ENCODE measurements at regions not wholly inside any gene's neighbourhood (a gene's known extent, or its start where the extent isn't known, plus 50 kb on each side); places are given as distances from the start of the nearest gene placed in this dataset.
"Not testable (repeated sequence)": the region's sequence is repeated elsewhere in the genome, so short reads cannot be mapped to it uniquely, and the experiment has no call there.

DNA sequence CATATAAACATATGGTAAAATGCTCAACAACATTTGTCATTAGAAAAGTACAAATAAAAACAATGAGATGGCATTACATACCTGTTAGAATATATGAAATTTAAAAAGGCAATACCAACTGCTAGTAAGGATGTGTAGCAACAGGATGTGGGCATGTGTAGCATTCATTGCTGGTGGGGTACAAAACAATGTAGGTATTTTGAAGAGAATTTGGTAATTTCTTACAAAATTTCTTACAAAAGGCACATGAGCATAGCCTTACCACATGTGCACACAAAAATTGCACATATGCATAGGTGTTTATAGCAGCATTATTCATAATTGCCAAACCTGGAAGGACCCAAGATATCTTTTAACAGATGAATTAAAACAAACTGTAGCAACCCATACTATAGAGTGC lies 1355.1 kb upstream of the CITED2 start:
- Mint-ChIP-seq H3K9me3 (ENCODE audit: low read depth) (no peaks in the 10 kb centered on the region), H3K36me3 (no peaks in the 10 kb centered on the region), H3K27me3 (no peaks in the 10 kb centered on the region), H3K27ac (no peak overlapping the region), H3K4me1 (ENCODE audit: low read depth) (no peaks in the 10 kb centered on the region), H3K4me3 (no peak overlapping the region)

DNA sequence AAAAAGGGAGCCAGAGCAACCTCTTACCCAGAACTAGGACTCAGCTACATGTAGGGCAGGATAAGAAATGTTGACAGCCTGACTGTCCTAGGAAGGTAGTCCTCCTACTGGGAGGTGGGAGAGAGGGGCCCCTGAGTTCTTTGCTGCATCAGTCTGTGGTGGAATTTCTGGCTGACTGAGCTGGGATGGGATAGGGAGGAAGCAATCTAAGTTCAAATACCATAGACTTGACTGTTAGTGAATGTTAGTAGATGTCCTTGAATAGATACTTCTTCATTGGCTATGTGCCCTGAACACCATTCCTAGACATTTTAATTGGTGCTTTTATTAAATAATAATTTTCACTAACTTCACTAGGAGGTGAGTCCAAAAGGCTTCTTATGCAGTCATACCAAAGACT lies 1343.6 kb upstream of the CITED2 start:
- Mint-ChIP-seq H3K4me3 (no peak overlapping the region), H3K36me3 (no peaks in the 10 kb centered on the region), H3K27me3 (no peaks in the 10 kb centered on the region), H3K9me3 (ENCODE audit: low read depth) (peaks cover 10% of the 10 kb centered on the region), H3K27ac (no peak overlapping the region), H3K4me1 (ENCODE audit: low read depth) (no peaks in the 10 kb centered on the region)

DNA sequence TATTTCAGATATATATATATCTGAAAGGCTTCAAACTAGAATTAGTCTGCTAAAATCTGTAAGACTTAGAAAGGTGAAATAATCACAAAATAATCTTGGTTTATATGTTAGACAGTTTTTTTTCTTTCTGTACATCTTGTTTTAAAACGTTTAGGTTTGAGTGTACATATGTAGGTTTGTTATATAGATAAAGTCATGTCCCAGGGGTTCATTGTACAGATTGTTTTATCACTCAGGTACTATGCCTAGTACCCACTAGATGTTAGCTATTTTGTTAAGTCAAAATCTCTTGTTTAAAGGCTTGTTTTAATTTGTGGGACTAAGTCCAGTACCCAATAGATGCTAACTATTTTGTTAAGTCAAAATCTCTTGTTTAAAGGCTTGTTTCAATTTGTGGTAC lies 1339.0 kb upstream of the CITED2 start:
- Mint-ChIP-seq H3K9me3 (ENCODE audit: low read depth) (peaks cover 10% of the 10 kb centered on the region), H3K27me3 (no peaks in the 10 kb centered on the region), H3K4me3 (no peak overlapping the region), H3K36me3 (no peaks in the 10 kb centered on the region), H3K4me1 (ENCODE audit: low read depth) (no peaks in the 10 kb centered on the region), H3K27ac (no peak overlapping the region)

DNA sequence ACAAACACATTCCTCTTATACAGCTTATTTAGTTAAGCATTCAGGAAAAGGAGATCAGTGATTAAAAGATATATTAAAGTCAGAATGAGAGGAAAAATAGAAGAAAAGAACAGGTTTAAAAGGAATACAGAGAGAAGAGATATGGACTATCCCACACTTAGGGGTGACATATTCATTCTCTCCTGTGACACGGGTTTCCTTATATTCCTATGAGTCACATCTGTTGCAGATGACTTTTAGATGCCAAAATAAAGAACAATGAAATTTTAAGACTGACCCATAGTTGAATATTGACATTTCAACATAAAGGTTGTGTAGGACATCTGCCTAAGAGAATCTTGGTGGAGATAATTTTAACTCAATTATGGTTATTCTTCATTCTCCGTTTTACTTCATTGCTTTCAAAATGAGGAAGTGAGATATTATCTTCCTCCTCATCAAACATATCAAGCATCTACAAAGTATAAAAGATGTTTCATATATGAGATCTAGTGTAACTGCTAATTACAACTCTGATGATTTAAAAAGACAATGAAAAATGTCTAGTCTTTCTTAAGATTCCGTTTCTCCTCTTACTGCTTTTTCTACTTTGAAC lies 1336.7 kb upstream of the CITED2 start:
- H3K9me3 Mint-ChIP-seq (ENCODE audit: low read depth): peaks cover 5% of the 10 kb centered on the region
- H3K4me1 Mint-ChIP-seq (ENCODE audit: low read depth): no peaks in the 10 kb centered on the region
- no peak overlapping the region for H3K27ac Mint-ChIP-seq
- H3K4me3 Mint-ChIP-seq: no peak overlapping the region
- no peaks in the 10 kb centered on the region for H3K27me3 Mint-ChIP-seq
- H3K36me3 Mint-ChIP-seq: no peaks in the 10 kb centered on the region

DNA sequence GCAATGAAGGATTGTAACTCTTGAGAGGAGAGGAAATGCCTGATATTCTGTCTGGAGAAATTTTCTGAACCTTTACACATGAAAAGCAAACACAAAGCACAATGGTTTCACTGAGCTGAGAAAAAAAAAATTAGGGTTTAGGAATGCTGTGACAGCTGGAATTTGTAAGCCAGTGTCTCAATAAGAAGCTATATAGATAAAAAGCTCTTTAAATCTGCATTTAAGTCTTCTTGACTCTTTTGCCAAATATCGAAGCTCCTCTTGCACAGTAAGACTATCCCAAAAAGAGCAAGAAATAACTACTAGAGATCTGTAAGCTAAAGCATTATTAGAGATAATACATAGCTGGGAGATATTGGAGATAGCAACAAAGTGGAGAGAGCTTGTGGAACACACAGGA lies 1334.0 kb upstream of the CITED2 start:
- Mint-ChIP-seq H3K36me3 (no peaks in the 10 kb centered on the region), H3K27me3 (no peaks in the 10 kb centered on the region), H3K4me1 (ENCODE audit: low read depth) (no peaks in the 10 kb centered on the region), H3K9me3 (ENCODE audit: low read depth) (no peaks in the 10 kb centered on the region), H3K27ac (no peak overlapping the region), H3K4me3 (no peak overlapping the region)

DNA sequence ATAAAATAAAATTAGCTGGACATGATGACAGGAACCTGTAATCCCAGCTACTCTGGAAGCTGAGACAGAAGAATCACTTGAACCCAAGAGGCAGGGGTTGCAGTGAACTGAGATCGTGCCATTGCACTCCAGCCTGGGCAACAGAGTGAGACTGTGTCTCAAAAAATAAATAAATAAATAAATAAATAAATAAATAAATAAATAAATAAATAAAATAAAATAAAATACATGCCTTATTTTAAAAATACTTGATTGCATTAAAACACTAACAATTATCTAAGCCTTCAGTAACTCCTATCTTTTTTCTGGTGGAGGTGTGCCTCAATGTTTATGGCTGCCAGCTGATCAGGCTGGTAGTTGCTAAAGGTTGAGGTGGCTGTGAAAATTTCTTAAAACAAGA lies 1329.6 kb upstream of the CITED2 start:
- H3K4me1 Mint-ChIP-seq (ENCODE audit: low read depth); H3K27ac Mint-ChIP-seq; H3K4me3 Mint-ChIP-seq; H3K36me3 Mint-ChIP-seq; H3K9me3 Mint-ChIP-seq (ENCODE audit: low read depth); H3K27me3 Mint-ChIP-seq: not testable (repeated sequence)

DNA sequence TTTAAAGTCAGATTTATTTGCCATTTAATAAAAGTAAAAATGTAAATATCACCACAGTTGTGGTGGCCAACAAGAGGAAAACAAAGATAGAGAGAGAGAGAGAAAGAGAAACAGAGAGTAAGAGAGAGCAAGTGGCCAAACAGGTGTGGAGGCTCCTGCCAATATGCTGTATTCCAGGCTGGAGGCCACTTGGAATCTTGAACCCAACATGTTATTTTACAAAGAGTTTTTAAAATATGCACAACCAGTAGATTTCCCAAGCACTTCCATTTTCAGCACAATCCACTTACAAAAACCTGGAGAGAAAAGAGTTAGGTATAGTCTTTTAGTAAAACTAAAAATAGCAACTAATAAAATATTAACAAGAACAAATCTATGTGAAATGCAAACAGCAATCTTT lies 1323.1 kb upstream of the CITED2 start:
- no peaks in the 10 kb centered on the region for H3K4me1 Mint-ChIP-seq (ENCODE audit: low read depth)
- H3K4me3 Mint-ChIP-seq: no peak overlapping the region
- H3K27me3 Mint-ChIP-seq: no peaks in the 10 kb centered on the region
- no peaks in the 10 kb centered on the region for H3K36me3 Mint-ChIP-seq
- no peaks in the 10 kb centered on the region for H3K9me3 Mint-ChIP-seq (ENCODE audit: low read depth)
- no peak overlapping the region for H3K27ac Mint-ChIP-seq

DNA sequence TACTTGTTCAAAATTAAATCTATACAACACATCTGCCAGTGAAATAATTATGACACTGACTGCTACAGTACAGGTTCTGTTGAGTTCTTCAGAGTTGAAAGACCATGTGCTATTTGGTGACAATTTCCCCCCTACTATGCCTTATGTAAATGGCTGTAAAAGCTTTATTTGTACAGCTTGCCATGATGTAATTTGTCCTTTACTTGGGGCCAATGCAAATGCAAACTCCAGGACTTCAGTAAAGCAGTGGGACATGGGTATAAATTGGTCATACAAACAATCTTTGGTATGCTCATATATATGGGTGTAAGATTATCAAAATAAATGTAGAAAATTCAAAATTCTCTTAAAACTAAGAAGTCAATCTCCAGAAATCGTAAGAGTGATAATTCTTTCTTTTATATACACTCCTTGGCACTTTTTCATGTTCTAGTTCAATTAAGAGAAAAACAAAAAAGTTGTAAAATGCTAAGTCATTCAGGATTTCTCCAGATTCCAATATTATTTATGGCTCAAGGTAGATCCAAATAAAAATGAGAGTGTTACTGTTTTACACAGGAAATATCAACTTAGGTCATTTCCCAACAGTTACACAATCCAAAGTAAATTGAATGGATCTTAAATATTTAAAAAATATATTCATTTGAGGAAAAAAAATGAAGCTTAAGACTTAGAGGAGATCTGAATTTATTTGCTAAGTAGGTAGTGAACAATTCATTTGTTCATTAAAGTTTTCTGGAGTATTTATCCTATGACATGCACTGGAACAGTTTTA lies 1310.5 kb upstream of the CITED2 start:
- no peaks in the 10 kb centered on the region for H3K9me3 Mint-ChIP-seq (ENCODE audit: low read depth)
- no peak overlapping the region for H3K27ac Mint-ChIP-seq
- H3K27me3 Mint-ChIP-seq: no peaks in the 10 kb centered on the region
- H3K36me3 Mint-ChIP-seq: no peaks in the 10 kb centered on the region
- no peak overlapping the region for H3K4me3 Mint-ChIP-seq
- no peaks in the 10 kb centered on the region for H3K4me1 Mint-ChIP-seq (ENCODE audit: low read depth)

DNA sequence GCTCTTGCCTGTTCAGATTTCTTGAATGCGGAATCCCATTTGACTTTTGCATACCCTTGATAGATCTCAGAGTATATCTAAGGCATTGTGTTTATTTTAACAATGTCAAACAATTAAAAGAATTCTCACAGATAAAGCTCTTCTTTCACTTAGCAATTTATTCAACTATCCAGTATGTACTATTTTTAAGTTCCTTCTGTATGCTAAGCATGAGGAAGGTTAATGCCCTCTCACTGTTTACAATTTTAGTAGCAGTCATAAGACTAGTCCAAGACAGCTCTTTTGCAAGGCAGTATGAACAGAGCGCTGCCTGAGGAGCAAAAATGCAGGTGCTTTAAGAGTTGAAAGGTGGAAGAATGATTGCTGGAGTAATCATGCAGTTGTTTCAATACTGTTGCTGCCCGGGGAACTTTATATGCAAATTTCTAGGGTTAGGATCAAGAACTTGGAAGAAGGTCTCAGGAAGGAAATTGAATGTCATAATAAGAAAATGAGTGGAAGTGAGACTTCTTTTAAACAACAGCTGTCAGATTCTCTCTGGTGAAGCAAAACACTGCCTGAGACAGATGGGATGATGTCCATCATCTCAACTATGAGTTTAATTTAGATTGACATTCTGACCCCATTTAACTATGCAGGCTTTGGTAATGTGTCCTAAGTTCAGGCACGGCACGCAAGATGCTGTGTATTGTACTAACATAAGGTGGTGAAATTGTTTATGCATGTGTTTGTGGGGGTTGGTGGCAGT lies 1303.5 kb upstream of the CITED2 start:
- peaks cover 4% of the 10 kb centered on the region for H3K27me3 Mint-ChIP-seq
- no peak overlapping the region for H3K4me3 Mint-ChIP-seq
- no peak overlapping the region for H3K27ac Mint-ChIP-seq
- H3K9me3 Mint-ChIP-seq (ENCODE audit: low read depth): no peaks in the 10 kb centered on the region
- no peaks in the 10 kb centered on the region for H3K36me3 Mint-ChIP-seq
- H3K4me1 Mint-ChIP-seq (ENCODE audit: low read depth): no peaks in the 10 kb centered on the region

DNA sequence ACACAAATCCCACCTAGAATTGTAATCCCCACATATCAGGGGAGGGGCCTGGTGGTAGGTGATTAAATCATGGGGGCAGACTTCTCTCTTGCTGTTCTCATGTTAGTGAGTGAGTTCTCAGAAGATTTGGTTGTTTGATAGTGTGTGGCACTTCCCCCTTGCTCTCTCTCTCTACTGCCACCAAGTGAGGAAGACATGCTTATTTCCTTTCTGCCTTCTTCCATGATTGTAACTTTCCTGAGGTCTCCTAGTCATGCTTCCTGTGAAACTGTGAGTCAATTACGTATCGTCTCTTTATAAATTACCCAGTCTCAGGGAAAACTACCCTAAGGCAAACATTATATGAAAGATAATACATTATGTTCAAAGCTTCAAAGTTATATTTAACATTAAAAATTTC lies 1297.5 kb upstream of the CITED2 start:
- no peaks in the 10 kb centered on the region for H3K27me3 Mint-ChIP-seq
- no peaks in the 10 kb centered on the region for H3K36me3 Mint-ChIP-seq
- H3K9me3 Mint-ChIP-seq (ENCODE audit: low read depth): no peaks in the 10 kb centered on the region
- H3K4me1 Mint-ChIP-seq (ENCODE audit: low read depth): no peaks in the 10 kb centered on the region
- no peak overlapping the region for H3K4me3 Mint-ChIP-seq
- H3K27ac Mint-ChIP-seq: no peak overlapping the region

DNA sequence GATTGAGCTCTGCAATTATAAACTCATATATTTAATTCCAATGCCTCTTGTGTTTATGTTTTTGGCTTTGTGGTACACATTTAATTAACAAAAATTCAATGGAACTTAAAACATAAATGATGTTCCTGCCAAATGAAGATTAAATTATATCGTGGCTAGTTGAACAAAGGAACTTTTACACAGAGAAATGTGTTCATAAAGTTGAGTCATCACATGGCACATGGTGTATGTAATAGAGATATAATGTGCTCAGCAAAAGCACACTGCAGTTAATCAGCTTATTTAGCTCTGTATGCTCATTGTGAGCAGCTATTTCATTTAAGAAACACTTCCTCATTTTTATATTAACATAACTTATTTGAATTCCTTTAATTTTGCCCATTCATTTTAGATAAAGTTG lies 1295.6 kb upstream of the CITED2 start:
- Mint-ChIP-seq H3K27ac (no peak overlapping the region), H3K9me3 (ENCODE audit: low read depth) (no peaks in the 10 kb centered on the region), H3K4me1 (ENCODE audit: low read depth) (no peaks in the 10 kb centered on the region), H3K36me3 (no peaks in the 10 kb centered on the region), H3K27me3 (no peaks in the 10 kb centered on the region), H3K4me3 (no peak overlapping the region)

DNA sequence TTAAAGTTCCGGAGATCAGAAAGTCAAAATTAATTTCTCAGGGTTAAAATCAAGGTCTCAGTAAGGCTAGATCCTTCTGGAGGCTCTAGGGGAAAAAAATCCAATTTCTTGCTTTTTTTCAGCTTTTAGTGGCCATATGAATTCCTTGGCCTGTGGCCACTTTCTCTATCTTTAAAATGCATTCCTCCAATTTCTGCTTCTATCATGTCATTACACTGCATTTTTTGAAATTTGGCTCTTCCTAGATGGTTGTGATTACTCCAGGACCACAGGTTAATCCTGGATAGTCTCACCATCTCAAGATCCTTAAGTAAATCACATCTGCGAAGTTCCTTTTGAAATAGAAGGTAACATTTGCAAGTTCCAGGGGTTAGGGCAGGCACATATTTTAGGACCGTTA lies 1294.9 kb upstream of the CITED2 start:
- Mint-ChIP-seq H3K36me3 (no peaks in the 10 kb centered on the region), H3K27me3 (no peaks in the 10 kb centered on the region), H3K27ac (no peak overlapping the region), H3K4me1 (ENCODE audit: low read depth) (no peaks in the 10 kb centered on the region), H3K9me3 (ENCODE audit: low read depth) (no peaks in the 10 kb centered on the region), H3K4me3 (no peak overlapping the region)

DNA sequence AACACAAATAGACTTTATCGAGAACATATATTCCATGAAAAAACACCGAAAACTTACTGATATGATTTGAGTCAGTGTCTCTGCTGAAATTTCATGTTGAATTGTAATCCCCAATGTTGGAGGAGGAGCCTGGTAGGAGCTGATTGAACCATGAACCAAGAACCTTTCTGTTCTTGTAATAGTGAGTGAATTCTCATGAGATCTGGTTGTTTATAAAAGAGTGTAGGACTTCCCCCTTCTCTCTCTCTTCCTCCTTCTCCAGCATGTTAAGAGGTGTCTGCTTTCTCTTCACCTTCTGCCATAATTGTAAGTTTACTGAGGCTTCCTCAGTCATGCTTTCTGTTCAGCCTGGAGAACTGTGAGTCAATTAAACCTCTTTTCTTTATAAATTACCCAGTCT lies 1289.3 kb upstream of the CITED2 start:
- no peak overlapping the region for H3K27ac Mint-ChIP-seq
- no peak overlapping the region for H3K4me3 Mint-ChIP-seq
- H3K9me3 Mint-ChIP-seq (ENCODE audit: low read depth): no peaks in the 10 kb centered on the region
- H3K27me3 Mint-ChIP-seq: no peaks in the 10 kb centered on the region
- no peaks in the 10 kb centered on the region for H3K36me3 Mint-ChIP-seq
- H3K4me1 Mint-ChIP-seq (ENCODE audit: low read depth): no peaks in the 10 kb centered on the region

DNA sequence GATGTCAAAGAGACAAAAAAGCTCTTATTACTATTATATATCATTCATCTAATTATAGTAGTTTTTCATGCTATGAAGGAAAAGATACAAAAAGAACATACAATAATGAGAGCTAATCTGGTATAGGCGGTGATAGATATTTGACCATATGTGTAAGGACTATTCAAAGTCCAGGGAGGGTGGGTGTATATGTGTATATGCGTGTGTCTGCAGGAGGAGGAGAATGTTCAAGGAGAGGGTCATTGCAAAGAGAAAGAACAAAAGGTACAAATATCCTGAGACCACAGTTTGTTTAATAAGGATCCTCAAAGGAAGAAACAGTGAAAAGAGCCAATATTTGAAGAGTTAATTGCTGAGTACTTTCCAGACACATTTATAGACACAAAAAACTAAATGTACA lies 1288.6 kb upstream of the CITED2 start:
- Mint-ChIP-seq H3K4me3 (no peak overlapping the region), H3K36me3 (no peaks in the 10 kb centered on the region), H3K9me3 (ENCODE audit: low read depth) (no peaks in the 10 kb centered on the region), H3K4me1 (ENCODE audit: low read depth) (no peaks in the 10 kb centered on the region), H3K27ac (no peak overlapping the region), H3K27me3 (no peaks in the 10 kb centered on the region)

DNA sequence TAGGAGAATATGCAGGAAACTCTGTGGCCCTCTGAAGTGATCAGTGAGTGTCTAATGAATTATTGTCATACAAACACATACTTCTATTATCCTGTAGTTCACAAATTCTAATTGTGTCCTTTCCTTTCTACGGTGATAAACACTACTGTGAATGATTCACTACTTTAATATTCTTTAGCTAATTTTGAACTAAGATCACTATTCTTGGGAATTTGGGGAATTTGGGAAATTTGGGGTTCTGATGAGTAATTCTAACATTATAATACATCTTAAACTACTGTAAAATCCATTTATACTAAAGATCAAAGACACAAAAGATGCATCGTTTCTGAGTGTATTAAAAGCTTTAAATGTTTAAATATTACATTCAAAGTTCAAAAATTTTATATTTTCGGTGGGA lies 1287.2 kb upstream of the CITED2 start:
- H3K27me3 Mint-ChIP-seq: no peaks in the 10 kb centered on the region
- H3K27ac Mint-ChIP-seq: no peak overlapping the region
- H3K4me3 Mint-ChIP-seq: no peak overlapping the region
- H3K36me3 Mint-ChIP-seq: no peaks in the 10 kb centered on the region
- H3K4me1 Mint-ChIP-seq (ENCODE audit: low read depth): no peaks in the 10 kb centered on the region
- H3K9me3 Mint-ChIP-seq (ENCODE audit: low read depth): no peaks in the 10 kb centered on the region
